NCI-H1694 treated with DMSO at 0.1 percent for 48 hours (cell line): ENCODE measurements at regions not wholly inside any gene's neighbourhood (a gene's known extent, or its start where the extent isn't known, plus 50 kb on each side); places are given as distances from the start of the nearest gene placed in this dataset.

Experiments used
- DNase-seq: peaks from one replicate; lab custom pipeline; 2025; lab: John Stamatoyannopoulos, UW

DNA sequence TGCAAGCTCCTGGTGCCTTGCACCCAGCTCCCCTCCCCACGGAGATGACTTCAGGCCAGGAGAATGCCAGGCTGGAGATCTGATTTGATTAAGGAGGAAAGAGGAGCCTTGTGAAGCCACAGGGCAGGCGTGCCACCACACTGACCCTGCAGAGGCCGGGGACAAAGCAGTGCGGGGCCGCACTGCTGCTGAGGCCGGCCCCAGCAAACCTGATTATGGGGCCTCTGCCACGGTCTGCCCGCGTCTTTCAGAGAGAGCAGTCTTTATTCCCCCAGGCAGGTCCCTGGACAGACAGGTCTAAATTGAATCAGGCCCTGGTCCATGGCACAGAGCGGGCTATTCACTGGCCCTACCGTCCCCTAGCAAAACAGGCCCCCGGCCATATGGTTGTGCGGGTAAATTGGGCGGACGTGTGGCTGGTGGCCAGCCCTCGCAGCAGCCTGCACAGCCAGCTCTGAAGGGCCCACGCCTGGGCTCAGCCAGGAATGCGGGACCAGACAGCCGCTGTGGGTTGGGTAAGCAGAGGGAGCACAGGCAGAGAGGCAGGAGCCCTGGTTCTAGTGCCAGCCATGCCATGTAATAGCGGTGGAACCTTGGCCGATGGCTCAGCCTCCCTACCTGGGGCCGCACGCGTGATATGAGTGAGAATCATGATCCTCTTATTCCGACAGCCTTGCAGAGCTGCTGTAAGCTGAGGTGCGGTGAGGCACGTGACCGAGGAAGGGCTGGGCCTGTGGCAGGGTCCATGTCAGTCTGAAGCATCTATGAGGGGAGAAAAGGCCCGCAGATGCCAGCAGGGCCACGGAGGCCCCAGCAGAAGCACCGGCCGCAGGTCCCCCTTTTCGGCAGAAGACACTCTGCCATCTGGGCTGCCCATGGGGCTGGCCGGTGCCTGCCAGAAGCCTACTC, 97.3 kb upstream of the MYCN start:
- DNase-seq, result no peak

DNA sequence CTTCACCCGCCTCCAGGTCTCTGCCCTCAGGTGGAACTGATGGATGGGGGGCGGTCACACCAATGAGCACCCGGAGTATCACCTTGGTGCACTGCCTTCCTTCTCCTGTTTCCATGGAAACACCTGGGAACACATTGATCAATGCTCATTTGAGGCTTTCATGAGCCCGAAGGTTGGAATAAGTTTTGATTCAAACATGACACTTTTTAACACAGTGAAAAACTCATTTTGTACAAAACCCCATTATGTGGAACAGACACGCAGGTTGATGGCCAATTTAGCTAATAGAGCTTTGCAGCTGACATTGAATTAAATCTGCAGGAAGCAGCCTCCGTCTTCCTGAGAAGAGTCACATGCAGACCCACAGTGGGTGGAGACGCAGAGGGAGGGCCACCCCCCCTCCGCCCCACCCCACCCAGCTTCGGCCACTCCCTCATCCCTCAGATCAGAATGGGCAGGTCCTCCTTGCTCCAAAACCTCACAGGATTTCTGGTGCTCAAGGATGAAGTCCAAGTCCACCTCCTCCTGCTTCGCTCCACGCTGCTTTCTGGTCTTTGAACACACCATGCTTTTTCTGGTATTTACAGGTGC, 96.0 kb upstream of the MYCN start:
- no peak for DNase-seq

DNA sequence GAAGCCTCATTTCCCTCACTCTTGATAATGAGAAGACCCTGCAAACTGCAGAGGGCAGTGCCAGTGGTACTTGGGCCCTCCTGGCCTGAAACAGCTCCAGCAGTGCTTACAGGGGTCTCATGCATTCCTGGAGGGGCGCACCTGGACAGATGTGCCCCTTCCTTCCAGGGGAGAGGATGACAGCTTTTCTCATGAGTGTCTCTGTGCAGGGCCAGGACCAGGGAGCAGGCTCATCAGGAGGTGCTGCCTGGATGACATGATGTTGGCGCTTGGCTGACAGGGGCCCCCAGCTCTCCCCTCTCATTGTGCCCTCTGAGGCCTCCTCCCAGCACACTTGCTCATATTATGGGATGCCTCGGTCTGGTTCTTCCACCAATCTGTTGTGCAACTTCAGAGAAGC, 95.1 kb upstream of the MYCN start:
- DNase-seq, result no peak

DNA sequence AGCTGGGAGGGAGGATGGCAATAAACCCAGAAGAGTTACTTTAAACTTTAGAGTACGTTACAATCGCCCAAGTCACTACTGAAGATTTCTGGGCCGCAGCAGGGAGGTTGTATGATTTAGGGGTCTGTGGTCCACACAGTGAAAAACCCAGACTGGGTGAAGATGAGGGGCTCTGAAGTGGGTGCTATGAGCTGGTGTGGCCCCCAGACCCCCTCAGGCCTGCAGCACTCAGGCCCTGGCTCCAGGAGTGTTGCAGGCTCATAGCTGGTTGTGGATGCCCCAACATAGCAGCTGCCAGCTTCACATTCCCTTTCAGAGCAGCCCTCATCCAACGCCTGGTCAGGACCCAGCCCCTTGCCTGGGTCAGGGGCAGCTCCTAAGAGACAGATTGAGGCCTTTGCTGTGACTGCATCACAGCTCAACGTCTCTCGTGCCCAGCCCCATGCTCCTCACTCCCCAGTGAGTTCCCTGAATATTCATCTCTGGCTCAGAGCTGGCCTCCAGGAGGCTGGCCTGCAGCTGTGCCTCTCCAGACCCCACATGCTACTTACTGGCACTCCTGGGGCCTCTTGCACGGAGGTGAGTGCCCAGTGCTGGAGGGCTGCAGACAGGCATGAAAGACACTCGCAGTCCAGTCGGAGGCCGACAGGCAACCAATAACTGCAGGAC, 94.5 kb upstream of the MYCN start:
- DNase-seq, result no peak

DNA sequence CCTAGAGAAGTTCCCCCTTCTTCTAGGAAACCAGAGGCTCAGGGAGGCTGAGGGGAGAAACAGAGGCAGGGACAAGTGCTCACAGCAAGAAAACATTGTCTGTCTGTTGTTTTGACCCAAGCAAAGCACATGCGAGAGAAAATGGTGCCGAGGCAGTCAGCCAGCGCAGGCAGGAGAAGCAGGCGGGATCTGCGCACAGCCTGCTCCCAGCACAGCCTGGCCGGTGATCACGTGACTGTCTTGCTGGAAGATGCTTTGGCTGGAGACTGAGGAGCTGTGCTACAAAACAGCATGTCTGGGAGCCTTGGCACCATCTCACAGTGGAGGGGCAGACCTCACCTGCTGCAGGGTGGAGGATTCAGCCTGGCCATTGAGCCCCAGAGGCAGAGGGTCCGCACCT, 93.7 kb upstream of the MYCN start:
- DNase-seq, result no peak

DNA sequence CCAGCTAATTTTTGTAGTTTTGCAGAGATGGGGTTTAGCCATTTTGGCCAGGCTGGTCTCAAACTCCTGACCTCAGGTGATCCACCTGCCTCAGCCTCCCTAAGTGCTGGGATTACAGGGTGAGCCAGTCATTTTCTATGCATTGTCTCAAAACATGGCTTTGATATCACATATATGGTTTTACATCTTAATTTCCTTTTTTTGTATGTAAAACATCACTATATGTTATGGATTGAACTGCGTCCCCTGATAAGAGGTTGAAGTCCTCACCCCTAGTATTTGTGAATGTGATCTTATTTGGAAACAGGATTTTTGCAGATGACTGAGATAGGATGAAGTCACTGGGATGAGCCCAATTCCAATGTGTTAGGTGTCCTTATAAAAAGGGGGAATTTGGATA, 89.8 kb upstream of the MYCN start:
- DNase-seq, result no peak

DNA sequence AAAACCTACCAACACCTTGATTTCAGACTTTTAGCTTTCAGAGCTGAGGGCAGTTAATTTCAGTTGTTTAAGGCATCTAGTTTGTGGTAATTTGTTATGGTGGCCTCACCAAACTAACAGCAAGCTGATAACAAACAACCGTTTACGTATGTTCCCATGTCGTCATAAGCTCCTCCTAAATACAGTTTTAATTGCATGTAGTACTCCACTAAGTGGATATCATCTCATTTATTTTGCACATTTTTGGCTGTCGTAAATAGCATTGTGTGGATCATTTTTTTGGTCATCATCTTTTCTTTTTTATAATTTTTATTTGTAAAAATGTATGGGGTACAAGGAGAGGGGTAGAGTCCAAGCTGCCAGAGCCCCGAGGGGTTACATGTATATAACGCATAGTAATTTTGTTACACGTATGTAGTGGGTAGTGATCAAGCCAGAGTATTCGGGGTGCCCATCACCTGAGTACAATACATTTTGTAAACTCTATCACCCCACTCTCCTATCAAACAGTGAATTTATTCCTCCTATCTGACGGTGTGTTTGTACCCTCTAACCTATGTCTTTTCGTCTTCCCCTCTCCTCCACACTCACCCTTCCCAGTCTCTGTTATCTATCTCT, 89.2 kb upstream of the MYCN start:
- no peak for DNase-seq

DNA sequence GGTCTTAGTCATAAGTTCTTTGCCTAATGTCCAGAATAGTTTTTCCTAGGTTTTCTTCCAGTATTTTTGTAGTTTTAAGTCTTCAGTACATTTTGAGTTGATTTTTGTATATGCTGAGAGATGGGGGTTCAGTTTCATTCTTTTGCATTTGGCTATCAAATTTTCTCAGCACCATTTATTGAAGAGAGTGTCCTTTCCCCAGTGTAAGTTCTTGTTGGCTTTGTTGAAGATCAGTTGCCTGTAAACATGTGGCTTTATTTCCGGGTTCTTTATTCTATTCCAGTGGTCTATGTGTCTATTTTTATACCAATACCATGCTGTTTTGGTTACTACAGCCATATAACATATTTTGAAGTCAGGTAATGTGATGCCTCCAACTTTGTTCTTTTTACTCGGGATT, 87.5 kb upstream of the MYCN start:
- no peak for DNase-seq

DNA sequence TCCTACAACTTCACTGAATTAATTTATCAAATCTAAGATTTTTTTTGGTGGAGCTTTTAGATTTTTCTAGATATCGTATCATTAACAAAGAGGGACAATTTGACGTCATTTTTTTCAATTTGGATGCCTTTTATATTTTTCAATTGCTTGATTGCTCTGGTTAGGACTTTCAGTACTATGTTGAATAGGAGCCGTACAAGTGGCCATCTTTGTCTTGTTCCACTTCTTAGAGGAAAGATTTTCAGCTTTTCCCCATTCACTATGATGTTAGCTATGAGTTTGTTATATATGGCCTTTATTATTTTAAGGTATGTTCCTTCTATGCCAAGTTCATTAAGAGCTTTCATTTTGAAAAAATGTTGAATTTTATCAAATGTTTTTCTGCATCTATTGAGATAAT, 86.4 kb upstream of the MYCN start:
- no peak for DNase-seq

DNA sequence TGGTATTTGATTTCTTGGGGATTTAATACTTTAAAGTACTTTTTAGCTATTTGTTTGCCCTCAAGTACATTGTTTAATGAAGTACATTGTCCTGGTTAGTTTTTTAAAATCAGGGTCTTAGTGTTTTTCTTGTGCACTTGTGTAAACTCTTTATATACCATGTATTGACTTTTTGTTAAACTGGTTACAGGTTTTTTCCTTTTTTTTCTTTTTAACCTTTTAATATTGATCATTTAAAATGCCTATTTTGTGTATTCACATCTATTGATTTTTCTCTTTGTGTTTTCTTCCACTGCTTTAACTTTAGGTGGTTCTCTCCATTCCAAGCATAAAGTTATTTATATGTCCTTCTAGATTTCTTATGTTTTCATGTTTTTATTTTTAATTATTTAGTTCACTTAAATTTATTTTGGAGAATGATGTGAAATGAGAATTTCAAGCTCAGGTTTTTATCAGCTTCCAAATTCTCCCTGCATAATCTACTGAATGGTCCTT, 84.5 kb upstream of the MYCN start:
- no peak for DNase-seq

DNA sequence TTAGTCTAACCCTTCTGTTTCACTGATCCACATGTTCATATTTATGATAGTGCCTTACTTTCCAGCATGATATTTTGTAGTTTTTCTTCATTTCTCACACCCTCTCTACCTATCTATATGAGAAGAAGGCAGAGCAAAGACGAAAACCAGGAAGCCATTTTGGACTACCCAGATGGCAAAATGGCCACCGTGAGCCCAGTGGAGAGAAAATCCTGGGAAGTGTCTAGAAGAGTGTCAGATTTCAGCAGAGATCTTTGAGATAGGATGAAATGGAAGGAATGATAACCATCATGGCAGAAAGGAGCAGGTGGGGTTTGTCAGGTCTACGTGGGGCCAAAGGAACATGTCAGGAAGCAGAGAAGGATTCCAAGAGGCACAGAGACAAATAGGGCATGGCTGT, 84.0 kb upstream of the MYCN start:
- no peak for DNase-seq

DNA sequence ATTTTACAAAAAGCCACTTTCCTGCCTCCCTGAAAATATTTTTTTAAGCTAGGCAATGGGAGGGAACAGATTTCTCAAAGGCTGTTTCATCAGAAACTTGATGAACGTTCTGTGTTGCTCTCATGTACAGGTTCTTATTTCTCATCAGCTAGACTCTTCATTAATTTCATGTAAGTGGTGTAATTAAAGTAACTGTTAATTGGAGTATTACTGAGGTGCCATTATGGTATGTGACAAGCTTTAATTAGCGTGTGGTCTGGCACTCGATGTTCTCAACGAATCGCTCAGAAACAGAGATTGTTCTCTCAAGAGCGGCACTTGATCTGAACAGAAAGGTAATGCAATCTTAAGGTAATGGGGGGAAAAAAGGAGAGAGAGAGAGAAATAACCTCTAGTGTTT, 81.9 kb upstream of the MYCN start:
- no peak for DNase-seq

DNA sequence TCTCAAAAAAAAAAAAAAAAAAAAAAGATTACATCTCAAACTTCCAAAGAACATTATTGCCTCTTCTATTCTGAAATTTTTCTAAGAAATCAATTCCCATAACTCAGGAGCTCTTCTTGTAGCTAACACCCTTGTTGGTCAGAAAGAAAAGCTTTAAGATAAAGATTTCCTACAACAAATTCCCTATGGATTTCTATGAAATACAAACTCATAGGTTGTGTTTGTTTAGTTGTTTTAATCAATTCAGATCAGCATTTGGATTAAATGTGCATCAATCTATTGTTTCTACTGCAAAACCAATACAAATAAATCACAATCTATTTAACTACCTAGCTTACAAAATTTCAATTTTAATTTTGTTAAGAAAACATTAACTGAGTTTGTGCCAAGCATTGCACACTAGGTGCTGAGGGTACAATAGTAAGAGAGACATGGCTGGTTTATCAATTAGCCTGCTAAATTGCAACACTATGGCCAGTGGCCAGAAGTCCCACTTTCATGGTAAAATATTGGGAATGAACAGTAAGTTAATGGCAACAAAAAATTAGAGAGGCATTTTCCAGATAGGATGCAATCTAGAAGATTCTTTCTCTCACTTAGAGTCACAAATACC, 80.2 kb upstream of the MYCN start:
- no peak for DNase-seq

DNA sequence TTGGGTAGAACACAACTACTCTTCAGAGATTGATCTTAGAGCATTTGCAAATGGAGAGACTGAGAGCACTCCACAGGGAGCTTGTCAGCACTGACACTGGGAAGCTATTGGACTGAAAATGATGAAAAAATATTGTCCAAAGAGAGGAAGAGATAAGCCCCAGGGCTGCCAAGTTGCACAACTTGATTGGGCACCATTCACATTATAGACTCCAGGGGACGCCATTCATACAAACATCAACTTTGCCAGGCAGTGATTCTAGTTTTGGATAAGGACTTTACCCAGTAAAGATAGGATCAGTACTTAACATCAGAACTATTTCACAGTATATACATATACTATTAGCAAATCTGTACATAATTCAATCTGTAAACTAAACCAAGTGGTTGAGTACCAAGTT, 79.6 kb upstream of the MYCN start:
- no peak for DNase-seq

DNA sequence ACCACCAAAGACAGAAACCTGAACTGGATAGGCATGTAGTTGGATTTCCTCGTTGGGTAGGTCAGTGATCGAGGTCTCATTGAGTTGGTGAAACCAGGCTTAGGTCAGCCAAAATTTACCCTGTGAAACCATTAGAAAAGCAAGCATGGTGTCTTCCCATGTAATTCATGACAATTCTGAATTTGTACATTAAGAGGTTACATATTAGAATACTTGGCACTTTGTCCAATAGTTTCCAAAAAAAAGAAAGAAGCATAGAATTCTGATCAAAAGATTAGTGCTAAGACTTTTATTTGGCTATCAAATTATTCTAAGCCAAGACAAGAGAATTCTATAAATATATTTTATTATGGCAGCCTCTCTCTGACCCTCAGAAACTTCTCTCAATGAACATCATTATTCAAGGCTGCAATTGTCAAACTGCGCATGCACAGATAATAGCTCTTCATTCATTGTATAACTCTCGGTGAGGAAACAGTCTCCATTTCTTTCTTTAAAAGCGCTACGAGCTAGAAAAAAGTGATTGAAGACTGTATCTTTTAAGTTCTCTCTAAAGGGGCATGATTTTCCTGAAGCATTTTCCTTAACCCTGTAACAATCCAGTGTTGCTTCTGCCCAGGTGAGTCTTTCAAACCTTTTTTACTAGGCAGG, 79.1 kb upstream of the MYCN start:
- DNase-seq, result no peak

DNA sequence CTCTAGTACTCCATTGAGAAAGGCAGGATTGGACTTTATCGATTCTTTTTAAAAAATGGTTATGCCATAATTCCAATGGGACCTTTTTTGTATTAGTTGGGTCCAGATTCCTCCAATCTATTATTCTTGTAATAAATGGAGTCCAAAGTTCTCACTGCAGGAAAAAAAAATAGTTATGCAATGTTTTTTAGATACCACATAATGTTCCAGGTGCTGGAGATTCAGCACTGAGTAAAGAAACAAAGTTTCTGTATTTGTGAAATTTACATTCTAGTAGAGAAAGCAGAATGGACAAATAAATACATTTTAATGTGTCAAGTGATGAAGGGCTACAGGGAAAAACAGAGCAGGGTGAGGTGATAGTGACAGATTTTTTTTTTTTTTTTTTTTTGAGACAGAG, 78.5 kb upstream of the MYCN start:
- no peak for DNase-seq

DNA sequence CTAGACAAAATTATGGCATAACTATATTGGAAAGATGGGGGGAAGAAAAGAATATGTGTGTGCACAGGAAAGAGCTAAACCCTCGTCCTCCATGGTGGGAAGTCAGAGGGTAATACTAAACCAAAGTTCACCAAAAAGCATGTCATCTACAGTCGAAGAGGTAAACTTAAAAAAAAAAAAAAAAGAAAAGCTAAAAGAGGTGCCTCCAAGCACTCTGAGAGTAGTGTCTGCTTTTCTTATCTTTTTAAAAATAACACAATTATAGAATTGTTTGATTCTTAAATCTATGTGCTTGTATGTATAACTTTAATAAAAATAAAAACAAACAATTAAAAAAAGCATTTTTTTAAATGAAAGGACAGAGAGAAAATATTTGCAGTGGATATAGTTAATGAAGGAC, 77.3 kb upstream of the MYCN start:
- DNase-seq, result no peak

DNA sequence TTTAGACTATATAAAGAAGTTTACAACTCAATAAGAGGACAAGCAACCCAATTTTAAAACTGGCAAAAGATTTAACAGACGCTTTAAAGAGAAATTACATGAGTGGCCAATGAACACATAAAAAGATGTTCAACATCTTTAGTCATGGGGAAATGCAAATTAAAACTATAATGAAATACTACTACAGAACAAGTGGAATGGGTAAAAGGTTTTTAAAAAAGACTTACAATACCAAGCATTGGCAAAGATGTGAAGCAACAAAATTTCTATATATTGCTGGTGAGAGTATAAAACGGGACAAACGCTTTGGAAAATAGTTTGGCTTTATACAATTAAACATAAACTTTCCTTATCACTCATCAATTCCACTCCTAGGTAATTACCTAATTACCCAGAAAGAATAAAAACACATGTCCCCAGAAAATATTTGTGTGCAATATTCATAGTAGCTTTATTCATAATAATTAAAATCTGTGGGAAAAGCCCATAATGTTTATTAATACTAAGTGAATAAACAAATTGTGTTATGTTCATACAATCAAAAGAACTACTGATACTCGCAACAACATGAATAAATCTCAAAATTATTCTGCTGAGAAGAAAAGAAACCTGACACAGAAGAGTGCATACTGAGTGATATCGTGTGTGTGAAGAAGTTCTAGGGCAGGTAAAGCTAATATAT, 76.7 kb upstream of the MYCN start:
- no peak for DNase-seq

DNA sequence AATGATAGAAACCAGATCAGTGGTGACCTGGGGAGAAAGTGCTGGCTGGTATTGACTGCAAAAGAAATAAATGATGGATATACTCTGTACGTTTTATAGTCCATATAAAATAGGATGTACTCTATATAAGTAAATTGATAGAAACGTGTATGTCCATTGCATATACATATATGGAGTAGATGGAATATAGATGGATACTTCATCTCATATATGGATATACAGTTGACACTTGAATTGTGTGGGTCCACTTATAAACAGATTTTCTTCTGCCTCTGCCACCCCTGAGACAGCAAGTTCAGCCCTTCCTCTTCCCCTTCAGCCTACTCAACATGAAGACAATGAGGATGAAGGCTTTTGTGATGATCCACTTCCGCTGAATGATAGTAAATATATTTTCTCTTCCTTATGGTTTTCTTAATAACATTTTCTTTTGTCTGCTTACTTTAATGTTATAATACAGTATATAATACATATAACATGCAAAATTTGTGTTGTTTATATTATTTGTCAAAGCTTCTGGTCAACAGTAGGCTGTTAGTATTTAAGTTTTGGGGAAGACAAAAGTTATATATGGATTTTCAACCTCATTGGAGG, 76.1 kb upstream of the MYCN start:
- DNase-seq, result no peak

DNA sequence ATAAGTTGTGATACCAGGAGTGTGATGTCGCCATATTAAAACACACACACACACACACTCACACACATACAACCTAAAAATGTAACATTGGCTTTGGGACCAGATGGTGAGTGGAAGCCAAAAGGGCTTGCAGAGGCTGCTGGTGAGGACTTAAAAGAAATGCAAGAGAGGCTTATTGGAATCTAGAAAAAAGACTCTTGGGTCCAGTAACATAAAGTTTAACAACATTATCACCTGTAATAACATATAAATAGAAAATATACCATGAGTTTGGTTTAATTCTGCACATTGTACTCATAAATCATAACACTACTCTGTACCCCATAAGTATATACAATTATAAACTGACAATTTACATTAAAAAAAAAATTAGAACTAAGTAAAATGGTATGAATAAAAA, 74.4 kb upstream of the MYCN start:
- no peak for DNase-seq
